ENCODE measurements at regions not wholly inside any gene's neighbourhood (a gene's known extent, or its start where the extent isn't known, plus 50 kb on each side); places are given as distances from the start of the nearest gene placed in this dataset.
A peak's percentile ranks its signal among the peaks of the same experiment; 100 is the strongest.

DNA sequence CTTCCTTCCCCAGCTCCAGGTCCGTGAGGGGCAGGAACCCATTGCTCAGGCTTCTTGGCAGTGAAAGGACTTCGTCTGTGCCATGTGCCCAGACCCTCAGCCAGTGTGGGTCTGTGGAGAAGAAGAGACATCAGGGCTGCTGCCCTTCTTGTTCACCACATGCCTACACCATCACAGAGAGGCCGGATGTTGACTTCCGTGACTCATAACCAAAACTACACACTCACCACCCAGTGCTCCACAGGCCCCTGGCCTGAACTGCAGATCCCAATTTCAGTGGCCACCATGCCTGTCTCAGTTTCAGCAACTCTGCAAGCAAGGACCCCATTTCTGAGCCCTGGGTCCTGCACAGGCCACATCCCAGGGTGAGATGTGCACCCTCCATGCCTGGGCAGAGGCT lies 332.6 kb upstream of the SALL3 start:
- Histone ChIP-seq H3K4me1 (ENCODE audit: control insufficient read depth in 1 of 2, insufficient read depth in 2 of 2, low read length in 2 of 2) (peaks cover 20 to 21% of the 10 kb centered on the region in 2 donors), H3K79me2 (ENCODE audit: insufficient read depth, low read length) (no peaks in the 10 kb centered on the region), H3K27ac (ENCODE audit: low read depth in 1 of 2, low read length in 2 of 2) (no peak overlapping the region), H2AFZ (ENCODE audit: insufficient read depth, low read depth, low read length, poor library complexity, severe bottlenecking) (no peak overlapping the region), H3K27me3 (ENCODE audit: control insufficient read depth in 2 of 2, insufficient read depth in 2 of 2, low read length in 2 of 2) (no peaks in the 10 kb centered on the region), H3K4me3 (replicated peaks in 1 of 3; ENCODE audit: low read depth in 2 of 3, low read length in 3 of 3) (no peak overlapping the region), H3K36me3 (replicated peaks in 1 of 2; ENCODE audit: control insufficient read depth in 1 of 2, insufficient read depth in 2 of 2, low read length in 2 of 2) (no peaks in the 10 kb centered on the region), H4K20me1 (ENCODE audit: insufficient read depth, low read length) (no peaks in the 10 kb centered on the region), H3K9me3 (replicated peaks in 1 of 2; ENCODE audit: control insufficient read depth in 1 of 2, insufficient read depth in 1 of 2, low read length in 2 of 2) (peaks cover 18 to 35% of the 10 kb centered on the region in 2 donors), H3K4me2 (replicated peaks; ENCODE audit: extremely low read depth, low read length, poor library complexity, severe bottlenecking) (no peak overlapping the region), H3K9ac (ENCODE audit: insufficient read depth, low read length, poor library complexity, severe bottlenecking) (no peak overlapping the region)
- peak overlapping the region in 1 of 7 donors; percentile 2 for H3K27ac Mint-ChIP-seq
- peaks cover 17 to 52% (median 31%) of the 10 kb centered on the region in 7 donors for H3K9me3 Mint-ChIP-seq
- no peaks in the 10 kb centered on the region for H3K36me3 Mint-ChIP-seq
- DNase-seq: peak in 1 of 3 donors; percentile 14
- intact Hi-C loops (cut with micrococcal nuclease): no loop called here
- TF ChIP-seq, protein P1, sequence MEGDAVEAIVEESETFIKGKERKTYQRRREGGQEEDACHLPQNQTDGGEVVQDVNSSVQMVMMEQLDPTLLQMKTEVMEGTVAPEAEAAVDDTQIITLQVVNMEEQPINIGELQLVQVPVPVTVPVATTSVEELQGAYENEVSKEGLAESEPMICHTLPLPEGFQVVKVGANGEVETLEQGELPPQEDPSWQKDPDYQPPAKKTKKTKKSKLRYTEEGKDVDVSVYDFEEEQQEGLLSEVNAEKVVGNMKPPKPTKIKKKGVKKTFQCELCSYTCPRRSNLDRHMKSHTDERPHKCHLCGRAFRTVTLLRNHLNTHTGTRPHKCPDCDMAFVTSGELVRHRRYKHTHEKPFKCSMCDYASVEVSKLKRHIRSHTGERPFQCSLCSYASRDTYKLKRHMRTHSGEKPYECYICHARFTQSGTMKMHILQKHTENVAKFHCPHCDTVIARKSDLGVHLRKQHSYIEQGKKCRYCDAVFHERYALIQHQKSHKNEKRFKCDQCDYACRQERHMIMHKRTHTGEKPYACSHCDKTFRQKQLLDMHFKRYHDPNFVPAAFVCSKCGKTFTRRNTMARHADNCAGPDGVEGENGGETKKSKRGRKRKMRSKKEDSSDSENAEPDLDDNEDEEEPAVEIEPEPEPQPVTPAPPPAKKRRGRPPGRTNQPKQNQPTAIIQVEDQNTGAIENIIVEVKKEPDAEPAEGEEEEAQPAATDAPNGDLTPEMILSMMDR (IDR thresholded peaks at IDR 0.05): no peak
- H3K27me3 Mint-ChIP-seq (ENCODE audit: low read depth in 3 of 3): peaks cover 0 to 15% (median 8%) of the 10 kb centered on the region in 3 donors
- H3K4me3 Mint-ChIP-seq: no peak overlapping the region
- peaks cover 16% of the 10 kb centered on the region for H3K4me1 Mint-ChIP-seq
- WGBS (ENCODE audit: insufficient coverage): 89% methylated on average over 2 of the region's 4 CpGs

DNA sequence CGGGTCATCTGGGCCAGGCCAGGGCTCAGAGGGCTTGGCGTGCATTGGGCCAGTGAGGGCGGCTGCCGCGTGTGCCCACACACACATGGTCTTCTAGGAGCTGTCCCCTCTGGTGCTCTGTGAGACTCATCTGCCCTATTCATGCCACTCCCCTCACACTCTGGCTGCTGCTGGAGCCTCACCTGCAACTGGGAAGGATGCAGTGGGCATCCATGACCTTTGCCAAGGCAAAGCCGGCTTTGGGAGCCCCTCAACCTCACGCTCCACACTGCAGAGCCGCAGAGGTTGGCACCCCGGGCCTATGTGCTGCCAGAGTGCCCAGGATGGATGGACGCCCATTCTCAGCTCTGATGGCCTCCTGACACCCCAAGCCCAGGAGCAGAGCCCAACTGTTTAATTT lies 330.2 kb upstream of the SALL3 start:
- Histone ChIP-seq H3K9ac (ENCODE audit: insufficient read depth, low read length, poor library complexity, severe bottlenecking) (no peak overlapping the region), H2AFZ (ENCODE audit: insufficient read depth, low read depth, low read length, poor library complexity, severe bottlenecking) (no peak overlapping the region), H3K36me3 (replicated peaks in 1 of 2; ENCODE audit: control insufficient read depth in 1 of 2, insufficient read depth in 2 of 2, low read length in 2 of 2) (no peaks in the 10 kb centered on the region), H3K4me3 (replicated peaks in 1 of 3; ENCODE audit: low read depth in 2 of 3, low read length in 3 of 3) (no peak overlapping the region), H3K27me3 (ENCODE audit: control insufficient read depth in 2 of 2, insufficient read depth in 2 of 2, low read length in 2 of 2) (no peaks in the 10 kb centered on the region), H3K4me1 (ENCODE audit: control insufficient read depth in 1 of 2, insufficient read depth in 2 of 2, low read length in 2 of 2) (no peaks in the 10 kb centered on the region), H3K27ac (ENCODE audit: low read depth in 1 of 2, low read length in 2 of 2) (no peak overlapping the region), H3K9me3 (replicated peaks in 1 of 2; ENCODE audit: control insufficient read depth in 1 of 2, insufficient read depth in 1 of 2, low read length in 2 of 2) (peaks cover 32 to 49% of the 10 kb centered on the region in 2 donors), H3K79me2 (ENCODE audit: insufficient read depth, low read length) (no peaks in the 10 kb centered on the region), H3K4me2 (replicated peaks; ENCODE audit: extremely low read depth, low read length, poor library complexity, severe bottlenecking) (no peak overlapping the region), H4K20me1 (ENCODE audit: insufficient read depth, low read length) (no peaks in the 10 kb centered on the region)
- no peak for DNase-seq
- Mint-ChIP-seq H3K27ac (no peak overlapping the region), H3K36me3 (no peaks in the 10 kb centered on the region), H3K4me3 (no peak overlapping the region), H3K4me1 (no peaks in the 10 kb centered on the region), H3K27me3 (ENCODE audit: low read depth in 3 of 3) (peaks cover 0 to 14% (median 7%) of the 10 kb centered on the region in 3 donors), H3K9me3 (peaks cover 26 to 72% (median 39%) of the 10 kb centered on the region in 7 donors)
- intact Hi-C loops (cut with micrococcal nuclease): no loop called here
- WGBS (ENCODE audit: insufficient coverage): 75% methylated on average over 10 of the region's 10 CpGs
- TF ChIP-seq, protein P1 (IDR thresholded peaks at IDR 0.05): no peak
